ACC112 (cell line): ENCODE measurements at regions not wholly inside any gene's neighbourhood (a gene's known extent, or its start where the extent isn't known, plus 50 kb on each side); places are given as distances from the start of the nearest gene placed in this dataset.
"Not testable (repeated sequence)": the region's sequence is repeated elsewhere in the genome, so short reads cannot be mapped to it uniquely, and the experiment has no call there.

Source experiments
- H2AFZ ChIP-seq: fragments of 200-600 bp; sonication (generic); one replicate; pipeline ENCODE4 v1.6.0; 2017; ENCODE audit warnings: antibody characterized with exemption, low read length; ENCODE audit not compliant: unreplicated experiment
- H3K27ac ChIP-seq: fragments of 200-600 bp; sonication (generic); 2 replicates; pipeline ENCODE4 v1.5.1; 2014; ENCODE audit warnings: low read depth, mild to moderate bottlenecking, antibody characterized with exemption, low read length, moderate library complexity
- H3K27me3 ChIP-seq: fragments of 200-600 bp; sonication (generic); 2 replicates; pipeline ENCODE4 v1.6.1; 2014; ENCODE audit warnings: mild to moderate bottlenecking, antibody characterized with exemption, low read length, moderate library complexity, mixed read lengths; ENCODE audit not compliant: insufficient read depth
- H3K36me3 ChIP-seq: fragments of 200-600 bp; sonication (generic); 2 replicates; pipeline ENCODE4 v1.6.1; 2016; ENCODE audit warnings: mild to moderate bottlenecking, antibody characterized with exemption, low read length, moderate library complexity, mixed read lengths; ENCODE audit not compliant: insufficient read depth
- H3K4me1 ChIP-seq: fragments of 200-600 bp; sonication (generic); one replicate; pipeline ENCODE4 v1.6.1; 2016; ENCODE audit warnings: low read length, mixed read lengths; ENCODE audit not compliant: insufficient read depth, unreplicated experiment, control insufficient read depth
- H3K4me3 ChIP-seq: fragments of 200-600 bp; sonication (generic); 2 replicates; pipeline ENCODE4 v1.5.1; 2014; ENCODE audit warnings: mild to moderate bottlenecking, low read depth, low read length
- H3K79me2 ChIP-seq: fragments of 200-600 bp; sonication (generic); one replicate; pipeline ENCODE4 v1.6.0; 2016; ENCODE audit warnings: low read length; ENCODE audit not compliant: control insufficient read depth, unreplicated experiment, insufficient read depth

DNA sequence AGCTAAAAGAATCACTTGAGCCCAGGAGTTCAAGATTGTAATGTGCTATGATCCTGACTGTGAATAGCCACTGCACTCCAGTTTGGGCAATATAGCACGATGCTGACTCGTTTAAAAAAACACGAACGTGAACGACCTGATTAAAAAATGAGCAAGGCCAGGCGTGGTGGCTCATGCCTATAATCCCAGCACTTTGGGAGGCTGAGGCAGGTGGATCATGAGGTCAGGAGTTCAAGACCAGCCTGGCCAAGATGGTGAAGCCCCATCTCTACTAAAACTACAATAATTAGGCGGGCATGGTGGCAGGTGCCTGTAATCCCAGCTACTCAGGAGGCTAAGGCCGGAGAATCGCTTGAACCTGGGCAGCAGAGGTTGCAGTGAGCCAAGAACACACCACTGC is 58.6 kb upstream of the NCOA3 start:
- H3K79me2 ChIP-seq, H2AFZ ChIP-seq, H3K4me3 ChIP-seq, H3K36me3 ChIP-seq, H3K27me3 ChIP-seq, H3K4me1 ChIP-seq, H3K27ac ChIP-seq: not testable (repeated sequence)

- no peak overlapping the region for H3K27ac ChIP-seq
- H2AFZ ChIP-seq = no peak overlapping the region
- no peaks in the 10 kb centered on the region for H3K36me3 ChIP-seq
- H3K79me2 ChIP-seq = no peaks in the 10 kb centered on the region
- no peaks in the 10 kb centered on the region for H3K4me1 ChIP-seq
- no peaks in the 10 kb centered on the region for H3K27me3 ChIP-seq
- H3K4me3 ChIP-seq = no peak overlapping the region
These were observed 57.1 kb upstream of the NCOA3 start for GRCh38 chr20:47444584-47444983.

- Histone ChIP-seq H3K4me1 (no peaks in the 10 kb centered on the region), H3K79me2 (no peaks in the 10 kb centered on the region), H3K36me3 (no peaks in the 10 kb centered on the region), H3K27ac (no peak overlapping the region), H3K27me3 (no peaks in the 10 kb centered on the region), H2AFZ (no peak overlapping the region), H3K4me3 (no peak overlapping the region)
These were observed 56.4 kb upstream of the NCOA3 start for GRCh38 chr20:47445291-47445690.

DNA sequence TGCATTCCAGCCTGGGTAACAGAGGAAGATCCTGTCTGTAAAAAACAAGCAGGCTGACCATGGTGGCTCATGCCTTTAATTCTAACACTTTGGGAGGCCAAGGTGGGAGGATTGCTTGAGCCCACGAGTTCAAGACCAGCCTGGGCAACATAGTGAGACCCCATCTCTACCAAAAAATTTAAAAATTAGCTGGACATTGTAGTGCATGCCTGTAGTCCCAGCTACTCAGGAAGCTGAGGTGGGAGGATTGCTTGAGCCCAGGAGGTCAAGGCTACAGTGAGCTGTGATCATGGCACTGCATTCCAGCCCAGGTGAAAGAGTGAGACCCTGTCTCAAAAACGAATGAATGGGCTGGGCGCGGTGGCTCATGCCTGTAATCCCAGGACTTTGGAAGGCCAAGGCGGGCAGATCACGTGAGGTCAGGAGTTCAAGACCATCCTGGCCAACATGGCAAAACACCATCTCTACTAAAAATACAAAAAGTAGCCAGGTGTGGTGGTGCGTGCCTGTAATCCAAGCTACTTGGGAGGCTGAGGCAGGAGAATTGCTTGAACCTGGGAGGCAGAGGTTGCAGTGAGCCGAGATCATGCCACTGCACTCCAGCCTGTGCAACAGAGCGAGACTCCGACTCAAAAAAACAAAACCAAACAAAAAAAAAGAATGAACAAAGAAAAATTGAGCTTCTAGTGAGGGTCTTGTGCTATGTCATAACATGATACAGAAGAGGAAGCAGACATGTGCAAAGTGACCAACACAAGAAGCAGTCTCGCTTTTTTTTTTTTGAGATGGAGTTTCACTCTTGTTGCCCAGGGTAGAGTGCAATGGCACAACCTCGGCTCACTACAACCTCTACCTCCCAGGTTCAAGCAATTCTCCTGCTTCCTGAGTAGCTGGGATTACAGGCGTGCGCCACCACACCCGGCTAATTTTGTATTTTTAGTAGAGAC is 54.1 kb upstream of the NCOA3 start:
- not testable (repeated sequence) for H3K4me3 ChIP-seq, H3K27me3 ChIP-seq, H3K36me3 ChIP-seq, H3K4me1 ChIP-seq, H2AFZ ChIP-seq, H3K79me2 ChIP-seq, H3K27ac ChIP-seq

DNA sequence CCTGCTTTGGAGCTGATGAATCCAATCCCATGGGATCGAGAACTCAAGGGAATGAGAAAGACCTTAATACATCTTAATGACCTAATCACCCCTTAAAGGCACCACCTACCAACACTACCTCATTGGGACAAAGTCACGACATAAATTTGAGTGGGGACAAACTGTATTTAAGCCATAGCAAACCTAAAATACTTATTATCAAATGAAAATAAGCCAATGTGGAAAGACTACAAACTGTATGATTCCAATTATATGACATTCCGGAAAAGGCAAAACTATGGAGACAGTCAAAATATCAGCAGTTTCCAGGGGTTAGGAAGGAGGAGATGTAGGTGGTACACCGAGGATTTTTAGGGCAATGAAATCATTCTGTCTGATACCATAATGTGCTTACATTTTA is 53.3 kb upstream of the NCOA3 start:
- Histone ChIP-seq H3K4me3 (no peak overlapping the region), H3K36me3 (no peaks in the 10 kb centered on the region), H3K27ac (no peak overlapping the region), H3K27me3 (no peaks in the 10 kb centered on the region), H2AFZ (no peak overlapping the region), H3K4me1 (peaks cover 5% of the 10 kb centered on the region), H3K79me2 (no peaks in the 10 kb centered on the region)

DNA sequence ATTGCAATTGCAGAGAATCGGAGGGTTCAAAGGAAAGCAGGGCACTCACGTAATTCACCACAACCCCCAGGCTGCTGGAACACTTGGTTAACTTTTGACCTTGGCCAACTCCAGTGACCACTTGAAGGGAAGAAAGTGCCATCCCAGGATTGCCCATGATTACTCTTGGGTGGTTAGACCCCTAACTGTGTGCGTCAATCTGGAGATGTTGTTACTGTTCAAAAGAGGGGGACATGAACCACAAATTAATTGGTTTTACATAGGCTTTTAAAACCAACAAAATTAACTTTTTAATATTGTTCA is 50.1 kb upstream of the NCOA3 start:
- H3K4me3 ChIP-seq = no peak overlapping the region
- H3K4me1 ChIP-seq = peaks cover 11% of the 10 kb centered on the region
- no peak overlapping the region for H2AFZ ChIP-seq
- no peaks in the 10 kb centered on the region for H3K27me3 ChIP-seq
- H3K79me2 ChIP-seq = no peaks in the 10 kb centered on the region
- no peaks in the 10 kb centered on the region for H3K36me3 ChIP-seq
- no peak overlapping the region for H3K27ac ChIP-seq
